Loucy (cell line): ENCODE measurements at regions not wholly inside any gene's neighbourhood (a gene's known extent, or its start where the extent isn't known, plus 50 kb on each side); places are given as distances from the start of the nearest gene placed in this dataset.

Experiments used
- H2AFZ ChIP-seq: fragments of 200-600 bp; sonication (generic); 2 replicates; pipeline ENCODE4 v1.6.0; 2016; ENCODE audit warnings: antibody characterized with exemption, mild to moderate bottlenecking, low read length, moderate library complexity
- H3F3A ChIP-seq: fragments of 200-600 bp; 2 replicates; pipeline ENCODE4 v1.6.0; 2016; ENCODE audit warnings: antibody characterized with exemption, low read depth, mild to moderate bottlenecking
- H3K27me3 ChIP-seq: fragments of 200-600 bp; sonication (generic); 2 replicates; pipeline ENCODE4 v1.6.1; 2014; ENCODE audit warnings: low read length, mild to moderate bottlenecking; ENCODE audit not compliant: insufficient read depth, poor library complexity, severe bottlenecking
- H3K36me3 ChIP-seq: fragments of 200-600 bp; sonication (generic); 2 replicates; pipeline ENCODE4 v1.6.1; 2016; ENCODE audit warnings: low read length; ENCODE audit not compliant: insufficient read depth
- H3K4me1 ChIP-seq: fragments of 200-600 bp; sonication (generic); 2 replicates; pipeline ENCODE4 v1.5.1; 2014; ENCODE audit warnings: low read length, mild to moderate bottlenecking; ENCODE audit not compliant: insufficient read depth, poor library complexity, severe bottlenecking
- H3K4me2 ChIP-seq: fragments of 200-600 bp; sonication (generic); 2 replicates; pipeline ENCODE4 v1.6.0; 2014; ENCODE audit warnings: antibody characterized with exemption, low read length, low read depth, mild to moderate bottlenecking; ENCODE audit not compliant: poor library complexity, severe bottlenecking
- H3K4me3 ChIP-seq: fragments of 200-600 bp; sonication (generic); 2 replicates; pipeline ENCODE4 v1.5.1; 2014; ENCODE audit warnings: low read length, mild to moderate bottlenecking, mixed read lengths; ENCODE audit not compliant: poor library complexity, severe bottlenecking
- H3K79me2 ChIP-seq: fragments of 200-600 bp; sonication (generic); 2 replicates; pipeline ENCODE4 v1.6.1; 2014; ENCODE audit warnings: low read length; ENCODE audit not compliant: insufficient read depth
- H3K9ac ChIP-seq: fragments of 200-600 bp; sonication (generic); 2 replicates; pipeline ENCODE4 v1.6.0; 2014; ENCODE audit warnings: mild to moderate bottlenecking, low read depth, low read length, moderate library complexity; ENCODE audit not compliant: poor library complexity, severe bottlenecking
- H3K9me2 ChIP-seq: fragments of 200-600 bp; sonication (generic); replicated peaks from 2 replicates; pipeline ENCODE4 v1.6.1; 2016; ENCODE audit warnings: low read depth, low read length, mixed read lengths
- H3K9me3 ChIP-seq: fragments of 200-600 bp; sonication (generic); 2 replicates; pipeline ENCODE4 v1.6.1; 2014; ENCODE audit warnings: mild to moderate bottlenecking, antibody characterized with exemption, low read length, low read depth; ENCODE audit not compliant: insufficient read depth
- H4K20me1 ChIP-seq: fragments of 200-600 bp; sonication (generic); 2 replicates; pipeline ENCODE4 v1.6.0; 2014; ENCODE audit warnings: antibody characterized with exemption, low read length, mild to moderate bottlenecking; ENCODE audit not compliant: insufficient read depth, poor library complexity, severe bottlenecking
- EZH2phosphoT487 ChIP-seq: fragments of 200-600 bp; IDR thresholded peaks from 2 replicates; pipeline ENCODE4 v1.6.1; 2018; ENCODE audit warnings: antibody characterized with exemption, mild to moderate bottlenecking, moderate library complexity, borderline replicate concordance
- TF ChIP-seq, protein P1 (sequence below): fragments of 200-600 bp; sonication (generic); conservative IDR thresholded peaks from 2 replicates; pipeline ENCODE4 v1.5.1; 2014; ENCODE audit warnings: mild to moderate bottlenecking, antibody characterized with exemption, low read length

DNA sequence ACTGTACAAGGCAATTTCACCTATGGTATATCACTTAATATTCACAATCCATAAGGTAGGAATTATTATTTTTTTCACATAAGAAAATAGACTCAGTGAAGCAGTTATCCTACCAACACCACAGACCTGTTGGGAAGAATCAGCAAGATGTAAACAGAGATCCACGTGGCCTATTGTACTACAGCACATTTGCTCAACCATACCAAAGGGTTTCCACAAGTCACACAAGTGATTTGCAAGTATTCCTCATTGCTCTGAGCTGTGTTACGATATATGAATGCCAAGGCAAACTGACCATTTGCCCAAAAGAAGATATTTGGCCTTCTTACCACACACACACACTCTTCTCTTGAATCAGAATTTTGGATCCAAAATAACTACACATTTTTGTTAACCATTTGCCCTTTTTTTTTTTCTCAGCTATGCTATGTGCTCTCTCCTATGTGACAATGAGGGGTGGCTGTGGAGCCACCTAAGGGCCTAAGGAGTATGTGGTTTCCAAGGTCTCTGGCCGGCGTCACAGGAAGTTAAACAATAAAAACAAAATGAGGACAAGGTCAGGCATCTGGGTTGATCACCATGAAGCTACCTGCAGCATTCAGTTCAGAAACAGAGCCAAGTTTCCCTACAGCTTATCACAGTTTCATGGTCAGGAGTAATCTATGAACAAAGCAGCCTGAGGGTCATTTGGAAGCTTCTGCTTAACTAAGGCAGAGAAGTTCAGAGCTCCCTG lies 171.0 kb upstream of the FREM1 start:
- TF ChIP-seq EZH2phosphoT487, result no peak
- TF ChIP-seq, protein P1, sequence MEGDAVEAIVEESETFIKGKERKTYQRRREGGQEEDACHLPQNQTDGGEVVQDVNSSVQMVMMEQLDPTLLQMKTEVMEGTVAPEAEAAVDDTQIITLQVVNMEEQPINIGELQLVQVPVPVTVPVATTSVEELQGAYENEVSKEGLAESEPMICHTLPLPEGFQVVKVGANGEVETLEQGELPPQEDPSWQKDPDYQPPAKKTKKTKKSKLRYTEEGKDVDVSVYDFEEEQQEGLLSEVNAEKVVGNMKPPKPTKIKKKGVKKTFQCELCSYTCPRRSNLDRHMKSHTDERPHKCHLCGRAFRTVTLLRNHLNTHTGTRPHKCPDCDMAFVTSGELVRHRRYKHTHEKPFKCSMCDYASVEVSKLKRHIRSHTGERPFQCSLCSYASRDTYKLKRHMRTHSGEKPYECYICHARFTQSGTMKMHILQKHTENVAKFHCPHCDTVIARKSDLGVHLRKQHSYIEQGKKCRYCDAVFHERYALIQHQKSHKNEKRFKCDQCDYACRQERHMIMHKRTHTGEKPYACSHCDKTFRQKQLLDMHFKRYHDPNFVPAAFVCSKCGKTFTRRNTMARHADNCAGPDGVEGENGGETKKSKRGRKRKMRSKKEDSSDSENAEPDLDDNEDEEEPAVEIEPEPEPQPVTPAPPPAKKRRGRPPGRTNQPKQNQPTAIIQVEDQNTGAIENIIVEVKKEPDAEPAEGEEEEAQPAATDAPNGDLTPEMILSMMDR, result no peak
- no peak overlapping the region for H3K4me2 ChIP-seq
- H4K20me1 ChIP-seq, result no peaks in the 10 kb centered on the region
- H3K9me2 ChIP-seq, result no peaks in the 10 kb centered on the region
- H3K4me1 ChIP-seq, result no peaks in the 10 kb centered on the region
- H3K79me2 ChIP-seq, result no peaks in the 10 kb centered on the region
- no peak overlapping the region for H3K9ac ChIP-seq
- no peaks in the 10 kb centered on the region for H3F3A ChIP-seq
- no peaks in the 10 kb centered on the region for H3K27me3 ChIP-seq
- H3K36me3 ChIP-seq, result no peaks in the 10 kb centered on the region
- H2AFZ ChIP-seq, result no peak overlapping the region
- no peak overlapping the region for H3K4me3 ChIP-seq
- H3K9me3 ChIP-seq, result no peaks in the 10 kb centered on the region

GRCh38 chr9:15080401-15080800 lies 170.2 kb upstream of the FREM1 start:
- TF ChIP-seq, protein P1, result no peak
- no peak for TF ChIP-seq EZH2phosphoT487
- Histone ChIP-seq H3K9me3 (no peaks in the 10 kb centered on the region), H3K9me2 (no peaks in the 10 kb centered on the region), H3F3A (no peaks in the 10 kb centered on the region), H3K9ac (no peak overlapping the region), H2AFZ (no peak overlapping the region), H3K4me3 (no peak overlapping the region), H3K4me2 (no peak overlapping the region), H3K79me2 (no peaks in the 10 kb centered on the region), H3K36me3 (no peaks in the 10 kb centered on the region), H3K4me1 (no peaks in the 10 kb centered on the region), H3K27me3 (no peaks in the 10 kb centered on the region), H4K20me1 (no peaks in the 10 kb centered on the region)

DNA sequence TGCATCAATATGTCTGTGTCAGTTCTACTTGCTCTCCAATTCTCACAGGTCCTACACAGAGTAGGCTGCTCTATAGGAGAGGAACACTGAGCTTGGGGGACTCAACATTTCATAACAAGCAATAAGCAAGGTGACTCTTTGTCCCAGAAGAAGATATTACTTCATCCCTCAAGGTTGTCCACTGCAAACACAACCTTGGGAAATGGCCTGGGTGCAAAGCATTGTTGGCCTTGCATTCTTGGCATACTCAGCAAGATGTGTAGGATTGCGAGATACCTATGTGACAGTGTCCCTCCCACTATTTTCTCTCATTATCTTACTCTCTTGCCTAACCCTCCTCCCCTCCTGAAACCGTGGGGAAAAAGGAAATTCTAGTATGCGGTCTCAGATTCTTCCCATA lies 169.8 kb upstream of the FREM1 start:
- no peaks in the 10 kb centered on the region for H3K4me1 ChIP-seq
- no peak overlapping the region for H3K9ac ChIP-seq
- no peaks in the 10 kb centered on the region for H3K9me2 ChIP-seq
- H4K20me1 ChIP-seq, result no peaks in the 10 kb centered on the region
- H3K36me3 ChIP-seq, result no peaks in the 10 kb centered on the region
- H3K4me2 ChIP-seq, result no peak overlapping the region
- no peaks in the 10 kb centered on the region for H3K9me3 ChIP-seq
- H2AFZ ChIP-seq, result no peak overlapping the region
- no peak overlapping the region for H3K4me3 ChIP-seq
- H3K79me2 ChIP-seq, result no peaks in the 10 kb centered on the region
- no peaks in the 10 kb centered on the region for H3K27me3 ChIP-seq
- TF ChIP-seq EZH2phosphoT487, result no peak
- TF ChIP-seq, protein P1, result no peak
- H3F3A ChIP-seq, result no peaks in the 10 kb centered on the region
